ENCODE measurements at regions not wholly inside any gene's neighbourhood (a gene's known extent, or its start where the extent isn't known, plus 50 kb on each side); places are given as distances from the start of the nearest gene placed in this dataset.
A peak's percentile ranks its signal among the peaks of the same experiment; 100 is the strongest.

DNA sequence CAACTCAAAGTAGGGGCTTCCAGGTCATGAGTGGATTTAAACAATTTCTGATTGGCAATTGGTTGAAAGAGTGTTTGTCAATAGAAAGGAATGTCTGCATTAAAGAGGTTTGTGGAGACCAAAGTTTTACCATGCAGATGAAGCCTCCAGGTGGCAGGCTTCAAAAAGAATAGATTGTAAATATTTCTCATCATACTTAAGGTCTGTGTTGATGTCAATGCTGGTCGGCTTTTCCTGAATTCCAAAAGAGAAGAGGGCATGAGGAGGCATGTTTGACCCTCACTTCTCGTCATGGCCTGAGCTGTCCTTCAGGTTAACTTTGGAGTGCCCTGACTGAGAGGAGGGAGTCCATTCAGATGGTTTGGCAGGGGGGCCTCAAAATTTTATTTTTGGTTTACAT is 125.4 kb upstream of the RFC3 start:
- Histone ChIP-seq H3K27ac (ENCODE audit: low read depth, low read length) (no peak overlapping the region), H3K27me3 (ENCODE audit: control insufficient read depth in 3 of 3, insufficient read depth in 3 of 3, low read length in 3 of 3) (no peaks in the 10 kb centered on the region), H3K9ac (ENCODE audit: low read depth in 1 of 3, low read length in 3 of 3) (no peak overlapping the region), H3K4me3 (ENCODE audit: low read length in 3 of 3) (no peak overlapping the region), H3K9me3 (ENCODE audit: control insufficient read depth in 3 of 3, low read length in 3 of 3) (no peaks in the 10 kb centered on the region), H3K4me1 (ENCODE audit: control insufficient read depth in 3 of 3, insufficient read depth in 3 of 3, low read length in 3 of 3) (no peaks in the 10 kb centered on the region), H3K36me3 (ENCODE audit: control insufficient read depth in 3 of 3, insufficient read depth in 3 of 3, low read length in 3 of 3) (no peaks in the 10 kb centered on the region)

DNA sequence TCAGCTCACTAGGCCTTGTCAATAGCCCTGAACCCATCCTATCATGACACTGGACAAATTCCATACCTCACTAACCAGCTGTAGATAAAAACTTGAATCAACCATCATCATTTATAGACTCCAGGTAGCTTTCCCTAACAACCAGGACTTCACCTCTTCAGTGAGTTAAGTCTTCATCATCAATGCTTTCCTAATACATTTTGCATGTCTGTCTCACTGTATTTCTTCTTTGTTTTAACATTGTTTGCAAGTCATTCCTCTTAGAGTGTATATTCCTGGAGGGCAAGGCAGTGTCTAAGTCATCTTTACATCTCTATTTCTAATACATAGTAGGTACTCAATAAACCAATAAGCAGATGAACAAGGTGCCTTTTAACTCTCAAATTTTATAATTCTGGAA is 123.4 kb upstream of the RFC3 start:
- Histone ChIP-seq H3K4me1 (ENCODE audit: control insufficient read depth in 3 of 3, insufficient read depth in 3 of 3, low read length in 3 of 3) (no peaks in the 10 kb centered on the region), H3K9me3 (ENCODE audit: control insufficient read depth in 3 of 3, low read length in 3 of 3) (no peaks in the 10 kb centered on the region), H3K9ac (ENCODE audit: low read depth in 1 of 3, low read length in 3 of 3) (no peak overlapping the region), H3K4me3 (ENCODE audit: low read length in 3 of 3) (no peak overlapping the region), H3K27me3 (ENCODE audit: control insufficient read depth in 3 of 3, insufficient read depth in 3 of 3, low read length in 3 of 3) (no peaks in the 10 kb centered on the region), H3K36me3 (ENCODE audit: control insufficient read depth in 3 of 3, insufficient read depth in 3 of 3, low read length in 3 of 3) (no peaks in the 10 kb centered on the region), H3K27ac (ENCODE audit: low read depth, low read length) (no peak overlapping the region)

DNA sequence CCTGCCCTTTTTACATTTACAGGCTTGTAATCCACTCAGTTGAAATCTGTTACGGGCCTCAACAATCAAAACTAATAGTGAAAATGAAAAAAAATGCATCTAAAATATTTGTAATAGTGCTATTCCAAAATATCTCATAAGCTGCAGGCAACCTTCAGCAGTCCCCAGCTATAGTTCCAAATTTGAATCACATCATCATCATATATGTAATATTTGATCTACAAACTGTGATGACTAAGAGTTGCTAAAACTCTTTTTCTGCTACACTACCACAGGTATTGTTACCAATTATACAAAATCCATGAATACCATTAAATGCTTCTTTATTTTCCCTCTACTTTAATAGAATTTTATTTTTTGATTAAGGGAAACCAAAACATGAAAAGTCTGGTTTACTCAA is 121.4 kb upstream of the RFC3 start:
- no peaks in the 10 kb centered on the region for H3K27me3 ChIP-seq (ENCODE audit: control insufficient read depth in 3 of 3, insufficient read depth in 3 of 3, low read length in 3 of 3)
- no peaks in the 10 kb centered on the region for H3K9me3 ChIP-seq (ENCODE audit: control insufficient read depth in 3 of 3, low read length in 3 of 3)
- H3K27ac ChIP-seq (ENCODE audit: low read depth, low read length) = no peak overlapping the region
- no peak overlapping the region for H3K9ac ChIP-seq (ENCODE audit: low read depth in 1 of 3, low read length in 3 of 3)
- H3K4me3 ChIP-seq (ENCODE audit: low read length in 3 of 3) = no peak overlapping the region
- no peaks in the 10 kb centered on the region for H3K36me3 ChIP-seq (ENCODE audit: control insufficient read depth in 3 of 3, insufficient read depth in 3 of 3, low read length in 3 of 3)
- H3K4me1 ChIP-seq (ENCODE audit: control insufficient read depth in 3 of 3, insufficient read depth in 3 of 3, low read length in 3 of 3) = no peaks in the 10 kb centered on the region

DNA sequence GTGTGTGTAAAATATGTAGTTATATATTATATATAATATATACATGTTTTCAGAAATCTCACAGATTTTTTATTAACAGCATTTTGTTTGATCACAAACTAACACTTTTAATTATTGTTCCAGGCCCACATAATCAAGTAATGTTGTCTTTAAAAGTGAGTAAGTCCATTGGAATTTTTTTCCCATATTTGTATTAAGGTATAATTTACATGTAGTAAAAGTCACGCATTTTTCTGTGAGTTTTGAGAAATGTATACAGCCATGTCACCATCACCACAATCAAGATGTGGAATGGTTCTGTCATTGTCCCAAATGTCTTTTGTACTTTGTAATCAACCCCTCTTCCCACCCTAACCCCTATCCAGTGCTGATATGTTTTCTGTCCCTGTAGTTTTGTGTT is 120.0 kb upstream of the RFC3 start:
- Histone ChIP-seq H3K9me3 (ENCODE audit: control insufficient read depth in 3 of 3, low read length in 3 of 3) (no peaks in the 10 kb centered on the region), H3K36me3 (ENCODE audit: control insufficient read depth in 3 of 3, insufficient read depth in 3 of 3, low read length in 3 of 3) (no peaks in the 10 kb centered on the region), H3K4me1 (ENCODE audit: control insufficient read depth in 3 of 3, insufficient read depth in 3 of 3, low read length in 3 of 3) (no peaks in the 10 kb centered on the region), H3K4me3 (ENCODE audit: low read length in 3 of 3) (no peak overlapping the region), H3K9ac (ENCODE audit: low read depth in 1 of 3, low read length in 3 of 3) (no peak overlapping the region), H3K27ac (ENCODE audit: low read depth, low read length) (no peak overlapping the region), H3K27me3 (ENCODE audit: control insufficient read depth in 3 of 3, insufficient read depth in 3 of 3, low read length in 3 of 3) (no peaks in the 10 kb centered on the region)

DNA sequence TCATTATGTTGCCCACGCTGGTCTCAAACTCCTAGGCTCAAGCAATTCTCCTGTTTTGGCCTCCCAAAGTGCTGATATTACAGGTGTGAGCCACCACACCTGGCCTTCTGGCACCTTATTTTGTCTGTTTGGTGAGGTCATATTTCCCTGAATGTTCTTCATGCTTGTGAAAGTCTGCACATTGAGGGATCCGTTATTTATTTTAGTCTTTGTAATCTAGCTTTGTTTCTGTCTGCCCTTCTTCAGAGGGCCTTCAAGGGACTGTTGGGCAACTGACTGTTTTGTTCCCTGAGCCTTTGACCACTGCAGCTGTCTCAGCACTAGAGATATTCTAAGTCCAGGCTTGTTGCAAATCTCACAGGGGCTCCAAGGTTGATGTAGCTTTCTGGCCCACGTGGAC is 110.5 kb upstream of the RFC3 start:
- no peaks in the 10 kb centered on the region for H3K27me3 ChIP-seq (ENCODE audit: control insufficient read depth in 3 of 3, insufficient read depth in 3 of 3, low read length in 3 of 3)
- no peak overlapping the region for H3K9ac ChIP-seq (ENCODE audit: low read depth in 1 of 3, low read length in 3 of 3)
- no peak overlapping the region for H3K27ac ChIP-seq (ENCODE audit: low read depth, low read length)
- H3K9me3 ChIP-seq (ENCODE audit: control insufficient read depth in 3 of 3, low read length in 3 of 3) = peaks cover 0 to 3% (median 3%) of the 10 kb centered on the region in 3 donors
- H3K4me3 ChIP-seq (ENCODE audit: low read length in 3 of 3) = no peak overlapping the region
- H3K36me3 ChIP-seq (ENCODE audit: control insufficient read depth in 3 of 3, insufficient read depth in 3 of 3, low read length in 3 of 3) = no peaks in the 10 kb centered on the region
- H3K4me1 ChIP-seq (ENCODE audit: control insufficient read depth in 3 of 3, insufficient read depth in 3 of 3, low read length in 3 of 3) = no peaks in the 10 kb centered on the region

DNA sequence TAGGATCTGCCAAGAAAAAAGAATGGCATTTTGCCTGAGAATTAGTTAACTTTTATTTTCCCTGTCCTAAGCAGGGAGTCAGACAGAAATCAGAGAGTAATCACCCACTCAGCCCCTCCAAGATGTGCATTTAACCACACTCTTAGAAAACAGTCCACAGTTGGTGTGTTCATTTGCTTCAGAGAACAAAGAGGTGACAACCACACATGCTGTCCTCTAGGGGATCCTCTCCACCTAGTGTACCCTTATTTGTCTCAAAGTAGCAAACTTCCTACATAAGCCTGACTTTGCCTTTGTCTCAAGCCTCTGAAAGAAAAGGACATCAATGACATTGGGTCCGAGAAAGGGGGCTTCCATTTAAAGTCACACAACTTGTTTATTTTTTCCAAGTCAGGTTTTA is 107.0 kb upstream of the RFC3 start:
- Histone ChIP-seq H3K9me3 (ENCODE audit: control insufficient read depth in 3 of 3, low read length in 3 of 3) (peaks cover 0 to 3% (median 0%) of the 10 kb centered on the region in 3 donors), H3K27ac (ENCODE audit: low read depth, low read length) (no peak overlapping the region), H3K4me1 (ENCODE audit: control insufficient read depth in 3 of 3, insufficient read depth in 3 of 3, low read length in 3 of 3) (no peaks in the 10 kb centered on the region), H3K4me3 (ENCODE audit: low read length in 3 of 3) (no peak overlapping the region), H3K27me3 (ENCODE audit: control insufficient read depth in 3 of 3, insufficient read depth in 3 of 3, low read length in 3 of 3) (no peaks in the 10 kb centered on the region), H3K36me3 (ENCODE audit: control insufficient read depth in 3 of 3, insufficient read depth in 3 of 3, low read length in 3 of 3) (no peaks in the 10 kb centered on the region), H3K9ac (ENCODE audit: low read depth in 1 of 3, low read length in 3 of 3) (no peak overlapping the region)

DNA sequence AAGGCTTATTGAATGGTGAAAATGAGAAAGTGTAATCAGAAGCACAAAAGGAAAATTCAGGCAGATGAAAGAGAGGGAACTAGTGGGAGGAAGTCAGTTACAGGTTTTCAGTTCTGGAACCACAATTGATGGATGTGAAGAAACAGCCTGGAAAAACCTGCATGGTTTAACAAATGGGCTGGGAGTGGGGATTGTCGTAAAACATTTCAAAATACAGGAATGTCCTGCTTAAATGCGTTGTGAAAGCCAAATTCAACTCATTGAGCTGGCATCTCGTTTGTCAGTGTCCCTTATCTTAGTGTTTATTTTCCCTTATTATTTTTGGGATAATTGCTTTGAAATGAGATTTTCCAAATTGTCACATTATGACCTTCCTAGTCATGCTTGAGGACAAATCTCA is 106.5 kb upstream of the RFC3 start:
- Histone ChIP-seq H3K27ac (ENCODE audit: low read depth, low read length) (no peak overlapping the region), H3K27me3 (ENCODE audit: control insufficient read depth in 3 of 3, insufficient read depth in 3 of 3, low read length in 3 of 3) (no peaks in the 10 kb centered on the region), H3K9ac (ENCODE audit: low read depth in 1 of 3, low read length in 3 of 3) (no peak overlapping the region), H3K36me3 (ENCODE audit: control insufficient read depth in 3 of 3, insufficient read depth in 3 of 3, low read length in 3 of 3) (no peaks in the 10 kb centered on the region), H3K9me3 (ENCODE audit: control insufficient read depth in 3 of 3, low read length in 3 of 3) (peaks cover 0 to 3% (median 0%) of the 10 kb centered on the region in 3 donors), H3K4me1 (ENCODE audit: control insufficient read depth in 3 of 3, insufficient read depth in 3 of 3, low read length in 3 of 3) (no peaks in the 10 kb centered on the region), H3K4me3 (ENCODE audit: low read length in 3 of 3) (no peak overlapping the region)

DNA sequence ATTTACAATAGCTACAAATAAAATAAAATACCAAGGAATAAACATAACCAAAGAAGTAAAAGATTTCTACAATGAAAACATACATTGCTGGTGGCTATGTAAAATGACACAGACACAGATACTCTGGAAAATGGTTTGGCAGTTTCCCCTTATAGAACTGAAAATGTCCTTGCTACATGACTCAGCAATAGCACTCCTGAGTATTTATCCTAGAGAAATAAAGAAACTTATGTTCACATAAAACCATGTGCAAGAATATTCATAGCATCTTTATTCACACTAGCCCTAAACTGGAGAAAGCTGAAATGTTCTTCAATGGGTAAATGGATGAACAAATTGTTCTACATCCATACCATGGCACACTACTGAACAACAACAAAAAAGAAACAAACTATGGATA is 100.2 kb upstream of the RFC3 start:
- Histone ChIP-seq H3K27ac (ENCODE audit: low read depth, low read length) (no peak overlapping the region), H3K9ac (ENCODE audit: low read depth in 1 of 3, low read length in 3 of 3) (no peak overlapping the region), H3K27me3 (ENCODE audit: control insufficient read depth in 3 of 3, insufficient read depth in 3 of 3, low read length in 3 of 3) (no peaks in the 10 kb centered on the region), H3K4me1 (ENCODE audit: control insufficient read depth in 3 of 3, insufficient read depth in 3 of 3, low read length in 3 of 3) (peaks cover 0 to 6% (median 0%) of the 10 kb centered on the region in 3 donors), H3K4me3 (ENCODE audit: low read length in 3 of 3) (no peak overlapping the region), H3K9me3 (ENCODE audit: control insufficient read depth in 3 of 3, low read length in 3 of 3) (no peaks in the 10 kb centered on the region), H3K36me3 (ENCODE audit: control insufficient read depth in 3 of 3, insufficient read depth in 3 of 3, low read length in 3 of 3) (no peaks in the 10 kb centered on the region)

DNA sequence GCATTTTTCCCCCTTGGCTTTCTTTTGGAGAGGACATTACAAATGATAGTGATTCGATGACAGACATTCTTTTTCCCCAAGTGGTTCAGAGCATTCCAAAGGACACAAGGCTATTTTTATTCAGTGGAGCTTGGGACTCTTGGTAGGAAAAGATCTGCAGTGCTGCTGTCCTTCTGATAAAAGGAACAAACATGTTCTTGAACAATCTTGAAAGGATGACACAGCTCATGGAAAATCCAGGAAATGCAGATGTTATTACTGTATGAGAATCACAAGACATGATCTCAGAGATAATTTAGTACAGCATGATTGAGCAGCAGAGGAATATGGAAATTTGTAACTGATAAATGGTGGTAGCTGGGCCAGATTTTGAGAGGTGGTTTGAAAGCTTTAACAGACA is 96.2 kb upstream of the RFC3 start:
- H3K4me1 ChIP-seq (ENCODE audit: control insufficient read depth in 3 of 3, insufficient read depth in 3 of 3, low read length in 3 of 3) = peaks cover 0 to 6% (median 3%) of the 10 kb centered on the region in 3 donors
- no peaks in the 10 kb centered on the region for H3K27me3 ChIP-seq (ENCODE audit: control insufficient read depth in 3 of 3, insufficient read depth in 3 of 3, low read length in 3 of 3)
- H3K9me3 ChIP-seq (ENCODE audit: control insufficient read depth in 3 of 3, low read length in 3 of 3) = no peaks in the 10 kb centered on the region
- H3K9ac ChIP-seq (ENCODE audit: low read depth in 1 of 3, low read length in 3 of 3) = no peak overlapping the region
- H3K27ac ChIP-seq (ENCODE audit: low read depth, low read length) = peak overlapping the region; percentile 20
- H3K36me3 ChIP-seq (ENCODE audit: control insufficient read depth in 3 of 3, insufficient read depth in 3 of 3, low read length in 3 of 3) = no peaks in the 10 kb centered on the region
- no peak overlapping the region for H3K4me3 ChIP-seq (ENCODE audit: low read length in 3 of 3)

DNA sequence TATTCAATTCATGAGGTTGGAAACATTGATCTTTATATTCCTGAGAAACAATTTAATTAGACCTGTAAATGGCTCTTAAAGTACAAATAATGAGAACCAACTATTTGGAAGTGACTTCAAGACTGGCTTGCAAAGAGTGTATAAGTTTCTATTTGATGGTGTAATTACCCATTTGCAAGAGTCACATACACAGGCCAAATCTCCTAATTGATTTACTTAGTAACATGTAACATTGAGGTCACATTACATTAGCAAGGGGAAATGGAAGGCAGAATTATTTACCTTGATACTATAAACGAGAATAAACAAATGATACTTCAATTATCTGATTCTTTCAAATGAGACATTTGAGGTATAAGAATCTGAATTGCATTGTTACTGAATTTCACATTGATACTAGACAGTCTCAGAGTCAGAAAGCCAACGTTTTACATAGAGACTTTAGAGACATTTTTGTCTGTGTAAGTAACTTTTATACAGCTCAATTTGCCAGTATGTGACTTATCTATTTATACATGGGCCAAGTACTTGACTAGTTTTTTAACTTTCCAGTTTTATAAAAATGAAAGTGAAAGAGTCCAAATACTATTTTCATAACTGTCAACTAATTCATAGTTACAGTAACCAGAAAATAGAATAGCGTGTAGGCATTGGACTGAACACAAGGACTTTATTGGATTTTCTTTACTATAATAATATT is 95.6 kb upstream of the RFC3 start:
- Histone ChIP-seq H3K9ac (ENCODE audit: low read depth in 1 of 3, low read length in 3 of 3) (peak overlapping the region in 1 of 3 donors; percentile 6), H3K36me3 (ENCODE audit: control insufficient read depth in 3 of 3, insufficient read depth in 3 of 3, low read length in 3 of 3) (no peaks in the 10 kb centered on the region), H3K4me3 (ENCODE audit: low read length in 3 of 3) (no peak overlapping the region), H3K4me1 (ENCODE audit: control insufficient read depth in 3 of 3, insufficient read depth in 3 of 3, low read length in 3 of 3) (peaks cover 0 to 6% (median 3%) of the 10 kb centered on the region in 3 donors), H3K27me3 (ENCODE audit: control insufficient read depth in 3 of 3, insufficient read depth in 3 of 3, low read length in 3 of 3) (no peaks in the 10 kb centered on the region), H3K9me3 (ENCODE audit: control insufficient read depth in 3 of 3, low read length in 3 of 3) (no peaks in the 10 kb centered on the region), H3K27ac (ENCODE audit: low read depth, low read length) (peak overlapping the region; percentile 20)

All from skeletal muscle tissue (tissue), 3 donors.